ENCODE measurements at regions not wholly inside any gene's neighbourhood (a gene's known extent, or its start where the extent isn't known, plus 50 kb on each side); places are given as distances from the start of the nearest gene placed in this dataset.

DNA sequence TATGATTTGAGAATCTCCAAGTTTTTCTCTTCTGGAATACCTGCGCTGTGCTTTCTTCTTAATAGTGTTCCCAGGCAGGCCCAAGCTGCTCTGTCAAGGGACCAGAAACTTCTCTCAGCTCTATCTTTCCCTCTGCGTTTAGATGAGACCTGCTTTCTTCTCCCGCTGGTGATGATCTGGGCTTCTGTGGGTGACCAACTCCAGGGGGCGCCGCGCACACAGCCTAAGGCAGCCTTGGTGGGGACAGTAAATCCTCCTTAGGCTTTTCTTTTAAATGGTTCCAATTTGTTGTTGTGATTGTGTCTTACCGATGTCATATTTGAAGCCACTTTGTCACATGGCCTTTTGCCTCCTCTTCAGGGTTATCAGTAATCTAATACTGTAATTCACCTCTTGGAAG is 439.4 kb upstream of the KLF12 start:
- no peak for DNase-seq (ENCODE audit: low read depth)
- peak; percentile 20 for TF ChIP-seq CTCF (IDR thresholded peaks at IDR 0.05; ENCODE audit: insufficient read depth, low read depth, low read length, missing control alignments)
- H3K4me3 ChIP-seq (ENCODE audit: low read depth, low read length), result no peak overlapping the region

DNA sequence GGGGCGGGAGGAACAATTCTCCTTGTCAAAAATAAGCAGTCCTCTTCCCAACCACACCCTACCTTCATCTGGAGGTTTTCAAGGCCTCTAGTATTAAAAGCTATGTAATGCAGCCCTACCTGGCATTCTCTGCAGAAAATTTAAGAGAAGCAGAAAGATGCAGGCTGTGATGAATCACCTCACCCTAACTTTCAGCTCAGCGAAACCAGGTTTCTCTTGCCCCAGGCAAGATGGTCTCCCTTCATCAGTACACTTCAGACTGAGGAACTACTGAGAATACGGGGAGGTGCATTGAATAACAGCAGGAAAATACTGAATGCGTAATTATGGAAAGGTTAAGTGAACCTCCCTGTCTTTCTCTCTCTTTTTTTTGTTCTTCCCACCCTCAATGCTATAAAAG is 437.6 kb upstream of the KLF12 start:
- no peak overlapping the region for H3K4me3 ChIP-seq (ENCODE audit: low read depth, low read length)
- no peak for DNase-seq (ENCODE audit: low read depth)
- no peak for TF ChIP-seq CTCF (IDR thresholded peaks at IDR 0.05; ENCODE audit: insufficient read depth, low read depth, low read length, missing control alignments)

- DNase-seq (ENCODE audit: low read depth), result no peak
- TF ChIP-seq CTCF (IDR thresholded peaks at IDR 0.05; ENCODE audit: insufficient read depth, low read depth, low read length, missing control alignments), result no peak
- H3K4me3 ChIP-seq (ENCODE audit: low read depth, low read length), result no peak overlapping the region
These were observed 436.6 kb upstream of the KLF12 start for GRCh38 chr13:74570834-74571233.

GRCh38 chr13:74570046-74570445 is 435.8 kb upstream of the KLF12 start:
- TF ChIP-seq CTCF (IDR thresholded peaks at IDR 0.05; ENCODE audit: insufficient read depth, low read depth, low read length, missing control alignments), result no peak

DNA sequence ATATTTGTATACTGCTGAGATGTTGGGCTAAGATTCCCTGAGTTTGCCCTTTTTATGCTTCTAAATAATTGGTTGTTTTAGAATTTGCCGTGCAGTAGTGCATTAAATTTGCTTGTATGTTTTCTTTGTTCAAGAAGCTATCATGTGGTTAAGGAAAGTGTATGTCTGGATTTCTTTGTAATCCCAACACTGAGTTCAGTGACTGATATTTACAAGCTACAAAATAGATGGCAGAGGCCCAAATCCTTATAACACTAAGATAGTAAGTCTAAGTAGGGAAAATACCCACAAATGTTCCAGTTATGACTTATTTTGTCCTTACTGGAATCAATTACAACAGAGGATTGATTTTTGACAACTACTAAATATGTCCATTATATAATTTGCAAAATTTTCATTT is 435.0 kb upstream of the KLF12 start:
- no peak overlapping the region for H3K4me3 ChIP-seq (ENCODE audit: low read depth, low read length)
- no peak for TF ChIP-seq CTCF (IDR thresholded peaks at IDR 0.05; ENCODE audit: insufficient read depth, low read depth, low read length, missing control alignments)
- no peak for DNase-seq (ENCODE audit: low read depth)

More at GRCh38 chr13:74570046-74570445, 435.8 kb upstream of the KLF12 start:
- no peak for DNase-seq (ENCODE audit: low read depth)
- no peak overlapping the region for H3K4me3 ChIP-seq (ENCODE audit: low read depth, low read length)

- TF ChIP-seq CTCF (IDR thresholded peaks at IDR 0.05; ENCODE audit: insufficient read depth, low read depth, low read length, missing control alignments), result no peak
- H3K4me3 ChIP-seq (ENCODE audit: low read depth, low read length), result no peak overlapping the region
- no peak for DNase-seq (ENCODE audit: low read depth)
These were observed 433.3 kb upstream of the KLF12 start for GRCh38 chr13:74567485-74567884.

GRCh38 chr13:74562381-74562780 is 428.2 kb upstream of the KLF12 start:
- DNase-seq (ENCODE audit: low read depth), result no peak
- TF ChIP-seq CTCF (IDR thresholded peaks at IDR 0.05; ENCODE audit: insufficient read depth, low read depth, low read length, missing control alignments), result no peak
- no peak overlapping the region for H3K4me3 ChIP-seq (ENCODE audit: low read depth, low read length)
